ENCODE measurements at regions not wholly inside any gene's neighbourhood (a gene's known extent, or its start where the extent isn't known, plus 50 kb on each side); places are given as distances from the start of the nearest gene placed in this dataset.

DNA sequence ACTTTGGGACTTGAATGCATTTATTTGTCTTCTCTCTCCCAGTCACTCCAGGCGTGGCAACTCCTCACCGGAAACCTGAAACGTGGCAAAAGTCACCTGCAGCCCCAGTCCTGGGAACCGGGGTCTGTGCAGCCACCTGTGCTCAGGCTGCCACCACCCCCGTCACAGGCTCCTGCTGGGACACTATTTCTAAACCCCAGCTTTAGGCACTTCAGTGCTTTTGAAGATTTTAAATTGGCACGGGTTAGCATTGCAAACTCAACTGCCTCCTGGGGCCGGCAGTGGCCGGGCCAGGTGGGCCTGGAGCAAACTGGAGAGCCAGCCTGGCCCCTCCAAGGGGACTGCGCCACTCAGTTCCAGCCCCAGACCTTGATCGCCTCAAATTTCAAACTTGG, 146.7 kb upstream of the IQSEC1 start:
- TF ChIP-seq, protein P1, sequence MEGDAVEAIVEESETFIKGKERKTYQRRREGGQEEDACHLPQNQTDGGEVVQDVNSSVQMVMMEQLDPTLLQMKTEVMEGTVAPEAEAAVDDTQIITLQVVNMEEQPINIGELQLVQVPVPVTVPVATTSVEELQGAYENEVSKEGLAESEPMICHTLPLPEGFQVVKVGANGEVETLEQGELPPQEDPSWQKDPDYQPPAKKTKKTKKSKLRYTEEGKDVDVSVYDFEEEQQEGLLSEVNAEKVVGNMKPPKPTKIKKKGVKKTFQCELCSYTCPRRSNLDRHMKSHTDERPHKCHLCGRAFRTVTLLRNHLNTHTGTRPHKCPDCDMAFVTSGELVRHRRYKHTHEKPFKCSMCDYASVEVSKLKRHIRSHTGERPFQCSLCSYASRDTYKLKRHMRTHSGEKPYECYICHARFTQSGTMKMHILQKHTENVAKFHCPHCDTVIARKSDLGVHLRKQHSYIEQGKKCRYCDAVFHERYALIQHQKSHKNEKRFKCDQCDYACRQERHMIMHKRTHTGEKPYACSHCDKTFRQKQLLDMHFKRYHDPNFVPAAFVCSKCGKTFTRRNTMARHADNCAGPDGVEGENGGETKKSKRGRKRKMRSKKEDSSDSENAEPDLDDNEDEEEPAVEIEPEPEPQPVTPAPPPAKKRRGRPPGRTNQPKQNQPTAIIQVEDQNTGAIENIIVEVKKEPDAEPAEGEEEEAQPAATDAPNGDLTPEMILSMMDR (IDR thresholded peaks at IDR 0.05): no peak
- TF ChIP-seq POLR2A (IDR thresholded peaks at IDR 0.05): no peak
